Thymus (tissue), 11 donors: ENCODE measurements at regions not wholly inside any gene's neighbourhood (a gene's known extent, or its start where the extent isn't known, plus 50 kb on each side); places are given as distances from the start of the nearest gene placed in this dataset.

ENCODE experiments used
- DNase-seq, 9 donors: peaks; one replicate each; pipeline ENCODE4 v3.0.0-alpha.2; 2013; ENCODE audit warnings: low spot score in 9 of 9, low read depth in 6 of 9, missing footprints in 1 of 9
- H3K27ac ChIP-seq, 2 donors: one replicate each; pipeline ENCODE4 v1.5.1; 2013; ENCODE audit warnings: control low read depth in 1 of 2, low read depth in 1 of 2, low read length in 1 of 2, mild to moderate bottlenecking in 1 of 2, moderate library complexity in 1 of 2
- H3K27me3 ChIP-seq, 2 donors: one replicate each; pipeline ENCODE4 v1.5.1; 2013; ENCODE audit warnings: low read length in 1 of 2; ENCODE audit not compliant: control insufficient read depth in 2 of 2, insufficient read depth in 1 of 2
- H3K36me3 ChIP-seq, 2 donors: one replicate each; pipeline ENCODE4 v1.5.1; 2013; ENCODE audit warnings: low read length in 1 of 2, mild to moderate bottlenecking in 1 of 2, moderate library complexity in 1 of 2; ENCODE audit not compliant: control insufficient read depth in 2 of 2, insufficient read depth in 2 of 2
- H3K4me1 ChIP-seq, 2 donors: one replicate each; pipeline ENCODE4 v1.5.1; 2013; ENCODE audit warnings: low read length in 2 of 2; ENCODE audit not compliant: control insufficient read depth in 2 of 2, insufficient read depth in 2 of 2
- H3K4me3 ChIP-seq, 2 donors: one replicate each; pipeline ENCODE4 v1.5.1; 2013; ENCODE audit warnings: low read length in 2 of 2, control low read depth in 1 of 2, mild to moderate bottlenecking in 1 of 2
- H3K9me3 ChIP-seq, 2 donors: one replicate each; pipeline ENCODE4 v1.5.1; 2013; ENCODE audit warnings: low read length in 1 of 2, mild to moderate bottlenecking in 1 of 2; ENCODE audit not compliant: control insufficient read depth in 2 of 2, insufficient read depth in 1 of 2
- WGBS: extraction: QIAGEN DNeasy Blood & Tissue Kit; methylation state at CpG from one replicate; pipeline ENCODE4 v1.1.7; 2013; 5-methylcytosine and 5-hydroxymethylcytosine counted together
- donor health status: healthy.

DNA sequence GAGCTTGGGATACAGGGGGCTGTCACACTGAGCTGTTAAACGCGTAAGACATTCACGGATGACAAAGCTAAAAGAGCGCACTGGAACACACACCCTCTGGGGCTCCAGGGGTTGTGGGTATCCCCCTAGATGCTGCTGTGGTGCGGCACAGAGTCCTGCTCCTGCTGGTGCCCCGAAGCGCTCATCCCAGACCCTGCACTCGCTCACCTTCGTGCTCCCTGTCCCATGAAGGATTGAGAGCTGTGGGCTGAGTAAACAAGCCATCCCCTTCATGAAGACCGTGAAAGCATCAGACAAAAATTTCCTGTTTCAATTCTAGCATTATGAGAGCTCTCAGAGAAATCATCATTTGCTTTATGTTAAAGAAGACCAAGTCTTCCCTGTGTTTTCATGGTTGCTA is 463.5 kb upstream of the ADGRL2 start:
- WGBS, result 97% methylated on average over 10 of the region's 10 CpGs
- no peaks in the 10 kb centered on the region for H3K9me3 ChIP-seq
- H3K27ac ChIP-seq, result no peak overlapping the region
- H3K27me3 ChIP-seq, result no peaks in the 10 kb centered on the region
- no peak for DNase-seq
- no peaks in the 10 kb centered on the region for H3K36me3 ChIP-seq
- no peaks in the 10 kb centered on the region for H3K4me1 ChIP-seq
- H3K4me3 ChIP-seq, result no peak overlapping the region

GRCh38 chr1:81335876-81336275 is 464.9 kb upstream of the ADGRL2 start:
- Histone ChIP-seq H3K27me3 (no peaks in the 10 kb centered on the region), H3K4me3 (no peak overlapping the region), H3K9me3 (no peaks in the 10 kb centered on the region), H3K4me1 (no peaks in the 10 kb centered on the region), H3K36me3 (no peaks in the 10 kb centered on the region), H3K27ac (no peak overlapping the region)
- over 99% methylated on average over 2 of the region's 2 CpGs for WGBS
- DNase-seq, result no peak

GRCh38 chr1:81330521-81330920 is 470.2 kb upstream of the ADGRL2 start:
- H3K36me3 ChIP-seq, result no peaks in the 10 kb centered on the region
- no peaks in the 10 kb centered on the region for H3K4me1 ChIP-seq
- 93% methylated on average over 2 of the region's 2 CpGs for WGBS
- no peak overlapping the region for H3K27ac ChIP-seq
- H3K4me3 ChIP-seq, result no peak overlapping the region
- DNase-seq, result no peak
- H3K9me3 ChIP-seq, result no peaks in the 10 kb centered on the region
- no peaks in the 10 kb centered on the region for H3K27me3 ChIP-seq

GRCh38 chr1:81330111-81330510 is 470.6 kb upstream of the ADGRL2 start:
- Histone ChIP-seq H3K4me3 (no peak overlapping the region), H3K27ac (no peak overlapping the region), H3K36me3 (no peaks in the 10 kb centered on the region), H3K4me1 (no peaks in the 10 kb centered on the region), H3K27me3 (no peaks in the 10 kb centered on the region), H3K9me3 (no peaks in the 10 kb centered on the region)
- no peak for DNase-seq

GRCh38 chr1:81329041-81329440 is 471.7 kb upstream of the ADGRL2 start:
- H3K9me3 ChIP-seq, result no peaks in the 10 kb centered on the region
- no peaks in the 10 kb centered on the region for H3K27me3 ChIP-seq
- 71% methylated on average over 2 of the region's 2 CpGs for WGBS
- no peak for DNase-seq
- no peaks in the 10 kb centered on the region for H3K4me1 ChIP-seq
- H3K36me3 ChIP-seq, result no peaks in the 10 kb centered on the region
- H3K4me3 ChIP-seq, result no peak overlapping the region
- no peak overlapping the region for H3K27ac ChIP-seq

DNA sequence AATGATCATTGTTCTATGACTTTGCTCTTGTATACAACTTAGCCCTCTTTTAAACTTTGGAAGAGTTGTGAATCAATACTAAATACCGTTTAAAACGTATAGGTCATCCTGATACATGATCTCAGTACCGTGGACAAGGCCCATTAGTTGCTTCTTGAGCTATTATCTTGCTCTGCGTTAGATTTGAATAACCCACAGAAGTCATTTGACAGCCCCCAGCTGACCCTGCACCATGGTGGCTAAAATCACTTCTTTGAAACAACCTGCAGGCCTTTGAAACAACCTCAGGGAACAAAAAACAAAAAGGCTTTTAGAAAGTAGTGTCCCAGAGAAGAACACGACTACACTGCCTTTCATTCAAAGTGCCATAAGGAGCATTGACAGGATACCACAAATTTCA is 473.0 kb upstream of the ADGRL2 start:
- Histone ChIP-seq H3K4me3 (no peak overlapping the region), H3K4me1 (no peaks in the 10 kb centered on the region), H3K36me3 (no peaks in the 10 kb centered on the region), H3K27ac (no peak overlapping the region), H3K9me3 (no peaks in the 10 kb centered on the region), H3K27me3 (no peaks in the 10 kb centered on the region)
- no peak for DNase-seq
- WGBS, result 89% methylated on average over 5 of the region's 5 CpGs

- 94% methylated on average over 6 of the region's 6 CpGs for WGBS
These were observed 473.5 kb upstream of the ADGRL2 start for GRCh38 chr1:81327103-81327710.

DNA sequence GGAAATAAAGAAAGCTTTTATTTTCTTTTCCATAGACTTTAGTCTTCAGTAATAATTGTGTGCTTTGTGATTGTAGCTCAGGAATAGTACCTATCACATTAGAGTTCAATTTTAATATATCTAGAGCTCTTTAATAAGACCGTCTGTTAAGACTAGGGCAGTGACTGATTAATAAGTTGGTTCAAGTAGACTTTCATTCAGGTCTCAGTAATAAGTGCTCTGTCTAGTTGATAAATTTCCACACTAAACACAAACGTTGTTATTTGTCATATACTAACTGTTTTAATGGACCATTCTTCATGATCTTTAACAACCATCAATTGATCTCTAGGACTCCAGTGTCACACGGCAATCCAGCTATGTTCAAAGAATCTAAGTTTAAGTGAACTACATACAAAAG is 474.5 kb upstream of the ADGRL2 start:
- 94% methylated on average over 3 of the region's 3 CpGs for WGBS
- H3K36me3 ChIP-seq, result no peaks in the 10 kb centered on the region
- DNase-seq, result no peak
- no peaks in the 10 kb centered on the region for H3K9me3 ChIP-seq
- no peaks in the 10 kb centered on the region for H3K27me3 ChIP-seq
- no peaks in the 10 kb centered on the region for H3K4me1 ChIP-seq
- no peak overlapping the region for H3K27ac ChIP-seq
- no peak overlapping the region for H3K4me3 ChIP-seq

More at GRCh38 chr1:81327103-81327710, 473.5 kb upstream of the ADGRL2 start:
- no peaks in the 10 kb centered on the region for H3K9me3 ChIP-seq
- H3K36me3 ChIP-seq, result no peaks in the 10 kb centered on the region
- DNase-seq, result no peak
- no peaks in the 10 kb centered on the region for H3K27me3 ChIP-seq
- no peak overlapping the region for H3K4me3 ChIP-seq
- H3K27ac ChIP-seq, result no peak overlapping the region
- H3K4me1 ChIP-seq, result no peaks in the 10 kb centered on the region

DNA sequence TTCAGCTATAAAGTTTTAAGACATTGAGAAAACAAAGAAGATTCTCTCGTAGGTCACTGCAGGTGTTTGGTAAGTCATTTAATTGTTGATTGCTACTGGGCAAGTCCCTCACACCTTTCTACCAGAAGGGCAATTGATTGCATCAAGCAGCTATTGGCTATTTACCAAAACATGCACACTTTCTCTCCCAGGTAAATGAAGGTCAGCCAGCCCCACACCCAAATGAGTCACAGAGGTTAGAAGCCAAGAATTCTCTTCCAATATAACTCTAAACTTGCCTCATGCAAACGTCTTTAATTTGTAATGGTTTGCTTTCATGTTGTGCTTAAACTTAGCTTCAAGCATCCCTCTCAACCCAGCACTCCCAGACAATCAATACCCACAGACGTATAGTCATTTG is 475.3 kb upstream of the ADGRL2 start:
- Histone ChIP-seq H3K27me3 (no peaks in the 10 kb centered on the region), H3K4me1 (no peaks in the 10 kb centered on the region), H3K9me3 (no peaks in the 10 kb centered on the region), H3K4me3 (no peak overlapping the region), H3K36me3 (no peaks in the 10 kb centered on the region), H3K27ac (no peak overlapping the region)
- no peak for DNase-seq
- 90% methylated on average over 3 of the region's 3 CpGs for WGBS

DNA sequence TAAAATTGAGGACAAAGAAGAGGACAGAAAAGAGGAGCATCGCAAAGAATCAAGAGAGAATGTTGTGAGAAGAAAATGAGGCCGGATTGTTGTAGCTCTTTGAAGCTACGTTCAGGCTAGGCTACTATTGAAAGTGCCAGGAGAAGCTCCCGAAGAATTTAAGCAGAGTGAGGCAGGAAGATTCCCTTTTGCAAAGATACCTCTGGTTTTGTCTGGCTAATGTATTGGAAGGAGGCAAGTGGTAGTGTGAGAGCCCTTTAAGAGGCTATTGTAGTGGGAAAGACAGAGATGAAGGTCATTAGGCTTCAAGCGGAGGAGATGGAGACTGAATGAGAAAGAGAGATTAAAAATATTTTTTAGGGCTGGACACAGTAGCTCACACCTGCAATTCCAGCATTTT is 476.9 kb upstream of the ADGRL2 start:
- Histone ChIP-seq H3K36me3 (no peaks in the 10 kb centered on the region), H3K9me3 (no peaks in the 10 kb centered on the region), H3K27me3 (no peaks in the 10 kb centered on the region), H3K27ac (no peak overlapping the region), H3K4me1 (no peaks in the 10 kb centered on the region), H3K4me3 (no peak overlapping the region)
- WGBS, result 94% methylated on average over 5 of the region's 5 CpGs
- no peak for DNase-seq
